ENCODE measurements at regions not wholly inside any gene's neighbourhood (a gene's known extent, or its start where the extent isn't known, plus 50 kb on each side); places are given as distances from the start of the nearest gene placed in this dataset.

DNA sequence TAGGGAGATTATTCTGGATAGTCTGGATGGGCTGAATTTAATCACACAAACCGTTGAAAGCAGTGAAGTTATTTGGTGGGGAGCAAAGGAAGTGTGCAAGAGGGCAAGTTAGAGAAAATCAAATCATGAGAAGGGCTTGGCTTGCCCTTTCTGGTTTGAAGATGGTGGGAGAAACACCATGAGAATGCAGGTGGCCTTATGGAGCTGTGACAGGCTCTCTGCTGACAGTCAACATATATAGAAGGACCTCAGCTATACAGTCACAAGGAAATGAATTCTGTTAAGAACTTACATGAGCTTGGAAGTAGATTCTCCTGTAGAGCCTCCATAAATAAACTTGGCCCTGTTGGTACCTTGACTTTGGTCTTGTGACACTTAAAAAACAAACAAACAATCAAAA is 72.3 kb downstream of the GMNC start:
- DNase-seq = no peak

DNA sequence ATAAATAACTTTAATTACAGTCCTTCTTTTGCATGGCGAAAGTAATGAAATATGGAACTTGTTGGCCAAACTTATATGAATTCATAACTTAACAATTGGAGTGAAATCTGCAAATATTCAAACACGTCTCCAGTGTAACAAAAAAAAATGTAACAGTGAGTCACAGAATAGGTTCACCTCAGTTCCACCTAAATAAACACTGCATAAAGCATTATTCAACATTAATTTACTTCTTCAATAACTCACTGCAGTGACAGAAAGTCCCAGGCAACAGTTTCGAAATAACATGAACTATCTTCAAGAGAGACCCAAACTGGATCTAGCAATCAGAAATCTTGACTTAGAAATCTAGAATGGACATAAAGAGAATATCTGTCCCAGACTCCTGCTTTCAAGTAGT is 75.6 kb downstream of the GMNC start:
- DNase-seq = no peak

DNA sequence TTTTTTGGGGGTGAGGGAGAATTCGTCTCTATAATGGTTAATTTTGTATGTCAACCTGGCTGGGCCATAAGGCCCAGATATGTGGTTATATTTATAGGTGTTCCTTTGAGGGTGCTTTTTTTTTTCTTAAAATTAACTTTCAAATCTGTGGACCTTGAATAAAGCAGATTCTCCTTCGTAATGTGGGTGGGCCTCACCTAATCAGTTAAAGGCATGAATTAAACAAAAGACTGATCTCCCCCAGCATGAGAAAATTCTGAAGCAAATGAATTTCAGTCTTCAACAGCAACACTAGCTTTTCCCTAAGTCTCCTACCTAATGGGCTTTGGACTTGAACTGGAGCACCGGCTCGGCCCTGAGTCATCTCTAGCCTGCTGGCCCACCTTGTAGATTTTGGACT is 77.4 kb downstream of the GMNC start:
- no peak for DNase-seq

GRCh38 chr3:190780524-190780923 is 82.0 kb downstream of the GMNC start:
- DNase-seq = no peak

DNA sequence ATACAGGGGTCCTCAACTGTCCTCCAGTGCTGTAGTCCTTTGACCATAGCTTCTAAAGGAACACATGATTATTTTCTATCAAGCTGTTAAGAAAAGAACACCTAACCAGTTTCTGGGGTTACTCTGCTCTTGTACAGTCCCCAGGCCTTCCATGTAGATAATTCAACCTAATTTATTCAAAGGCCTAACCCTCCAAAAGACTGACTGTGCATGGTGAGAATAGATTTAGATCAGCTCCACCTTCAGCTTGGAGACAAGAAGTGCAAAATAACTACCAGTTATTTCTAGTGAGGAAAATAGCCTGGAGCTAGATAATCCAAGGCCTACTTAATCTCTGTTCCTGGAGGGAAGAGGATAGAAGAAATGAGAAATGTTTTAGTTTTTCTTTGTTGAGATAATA is 87.9 kb downstream of the GMNC start:
- no peak for DNase-seq

DNA sequence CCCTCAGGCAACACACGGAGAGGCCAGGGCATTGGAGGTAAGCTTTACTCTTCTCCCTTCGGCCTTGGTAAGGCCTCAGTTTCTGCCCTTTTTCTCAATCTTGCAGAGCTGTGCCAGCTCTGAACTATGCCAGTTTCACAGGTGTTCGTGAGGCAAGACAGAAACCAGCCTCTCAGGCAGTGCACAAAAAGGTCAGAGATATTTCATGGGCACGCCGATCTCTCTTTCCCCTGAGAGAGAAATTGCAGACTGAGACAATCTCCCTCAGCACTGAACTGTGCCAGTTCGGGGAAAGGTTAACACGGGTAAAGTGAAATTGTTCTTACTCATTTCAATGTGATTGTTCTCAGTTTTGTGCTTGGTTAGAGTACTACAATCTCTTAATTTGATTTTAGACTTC is 88.5 kb downstream of the GMNC start:
- DNase-seq = no peak

- no peak for DNase-seq
These were observed 89.7 kb downstream of the GMNC start for GRCh38 chr3:190772831-190773230.

- DNase-seq = no peak
These were observed 93.6 kb downstream of the GMNC start for GRCh38 chr3:190768891-190769290.

GRCh38 chr3:190767851-190768250 is 94.6 kb downstream of the GMNC start:
- no peak for DNase-seq

- DNase-seq = no peak
These were observed 98.0 kb downstream of the GMNC start for GRCh38 chr3:190764231-190765134.

GRCh38 chr3:190762801-190763200 is 99.7 kb downstream of the GMNC start:
- DNase-seq = no peak

- no peak for DNase-seq
These were observed 114.9 kb downstream of the GMNC start for GRCh38 chr3:190747571-190747970.

DNA sequence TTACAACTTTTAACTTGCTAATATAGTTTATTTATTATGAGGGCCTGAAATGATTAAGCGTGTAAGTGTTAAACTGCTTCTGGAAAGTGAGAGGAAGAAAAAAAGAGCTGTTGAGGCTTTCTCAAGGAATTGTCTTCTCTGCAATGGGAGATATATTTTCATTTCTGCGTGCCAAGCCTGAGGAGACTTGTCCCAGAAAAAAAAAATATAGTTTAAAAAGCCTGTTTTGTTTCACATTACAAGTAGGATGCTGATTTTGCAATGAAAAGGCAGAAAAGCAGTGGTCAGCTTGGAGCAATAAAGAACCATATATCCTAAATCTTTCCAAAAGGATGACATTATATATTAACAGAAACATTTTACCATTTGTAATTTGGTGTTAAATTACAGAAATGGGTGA is 115.5 kb downstream of the GMNC start:
- DNase-seq = no peak

DNA sequence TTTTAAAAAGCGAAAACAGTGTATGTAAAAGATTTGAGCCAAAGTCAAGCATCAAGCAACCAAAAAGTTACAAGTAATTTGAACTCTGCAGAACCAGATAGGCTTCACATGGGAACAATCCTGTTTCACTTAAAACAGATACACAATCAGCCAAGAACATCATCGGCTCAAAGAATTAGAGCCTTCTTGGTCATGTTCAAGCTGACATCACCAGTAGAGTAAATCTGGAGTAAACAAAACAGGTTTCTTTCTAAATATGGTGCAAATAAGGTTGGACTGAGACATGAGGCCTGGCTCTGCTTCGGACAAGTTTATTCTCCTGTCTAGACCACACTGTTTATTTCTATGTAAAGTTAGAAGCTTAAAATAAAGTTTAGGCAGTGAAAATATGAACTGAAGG is 116.0 kb downstream of the GMNC start:
- DNase-seq = no peak

DNA sequence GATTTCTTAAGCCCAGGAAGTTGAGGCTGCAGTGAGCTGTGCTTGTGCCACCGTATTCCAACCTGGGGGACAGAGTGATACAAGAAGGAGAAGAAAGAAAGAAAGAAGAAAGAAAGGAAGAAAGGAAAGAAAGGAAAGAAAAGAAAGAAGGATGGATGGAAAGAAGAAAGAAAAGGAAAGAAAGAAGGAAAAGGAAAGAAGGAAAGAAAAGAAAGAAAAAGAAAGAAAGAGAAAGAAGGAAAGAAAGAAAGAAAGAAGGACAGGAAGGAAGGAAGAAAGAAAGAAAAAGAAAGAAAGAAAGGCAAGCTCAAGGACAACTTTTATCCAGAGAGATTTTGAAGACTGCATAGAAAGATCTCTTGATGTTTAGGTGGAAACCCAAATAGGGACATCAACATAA is 120.7 kb downstream of the GMNC start:
- no peak for DNase-seq

DNA sequence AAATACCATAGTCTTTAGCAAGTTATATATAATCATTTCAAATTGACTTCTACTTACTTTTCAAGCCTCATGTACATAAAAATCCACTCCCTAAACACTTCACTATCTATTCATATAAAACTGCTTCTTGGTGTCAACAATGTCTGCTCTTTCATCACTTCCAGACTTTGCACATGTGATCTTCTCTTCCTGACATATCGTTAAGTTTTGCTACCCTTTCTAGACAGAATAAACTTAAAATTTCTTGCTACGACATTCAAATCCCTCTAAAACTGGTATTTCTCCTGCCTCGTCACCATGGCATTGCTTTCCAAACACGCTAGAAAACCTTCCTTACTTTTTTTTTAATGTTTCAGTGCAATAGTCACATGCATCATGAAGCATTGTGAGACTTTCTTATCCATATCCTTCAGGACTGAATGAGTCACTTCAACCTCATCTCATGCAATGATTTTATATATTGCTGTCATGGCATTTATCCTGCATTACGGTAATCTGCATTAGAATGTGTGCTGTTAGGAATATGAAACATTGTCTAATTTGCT is 122.8 kb downstream of the GMNC start:
- DNase-seq = no peak

DNA sequence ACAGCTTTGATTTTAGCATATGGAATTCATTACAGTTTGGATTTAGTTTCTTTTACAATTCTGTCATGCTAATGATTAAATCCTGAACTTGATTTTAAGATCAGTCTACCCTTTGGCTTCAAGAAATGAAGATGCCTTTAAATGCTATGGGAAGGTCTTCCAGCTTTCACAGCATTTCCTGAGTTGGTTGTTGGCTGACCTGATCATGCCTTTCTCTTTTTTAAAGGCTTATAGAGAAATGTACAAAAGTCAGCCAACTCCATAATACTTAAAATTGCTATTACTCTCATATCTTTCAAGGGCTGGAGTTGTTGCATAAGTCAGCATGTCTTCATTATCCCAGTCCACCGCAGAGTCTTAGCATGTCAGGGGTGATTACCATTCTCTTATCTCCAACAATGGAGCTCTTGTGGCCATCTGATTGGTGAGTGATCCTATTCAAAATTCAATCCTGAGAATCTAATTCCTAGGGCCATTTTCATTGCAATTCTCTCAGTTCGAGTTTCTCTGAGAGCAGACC is 123.8 kb downstream of the GMNC start:
- no peak for DNase-seq

- DNase-seq = no peak
These were observed 125.0 kb downstream of the GMNC start for GRCh38 chr3:190737446-190737845.

DNA sequence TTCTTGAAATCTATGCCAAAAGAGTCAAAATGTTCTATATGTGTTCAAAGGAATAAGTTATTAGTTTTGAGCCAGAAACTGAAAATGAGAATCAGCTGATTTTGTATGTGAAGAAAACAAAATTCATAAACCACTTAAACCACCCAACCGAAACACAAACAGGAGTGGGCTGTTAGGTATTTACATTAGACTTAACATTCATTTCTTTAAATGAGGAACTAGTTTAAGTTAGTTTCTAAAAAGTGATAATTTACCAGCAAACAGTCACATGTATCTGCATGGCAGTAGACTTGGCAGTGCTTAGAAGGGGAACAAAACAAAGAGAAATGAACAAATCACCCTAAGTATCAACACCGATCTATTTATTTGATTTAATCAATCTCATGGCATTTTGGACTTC is 128.0 kb downstream of the GMNC start:
- DNase-seq = no peak

DNA sequence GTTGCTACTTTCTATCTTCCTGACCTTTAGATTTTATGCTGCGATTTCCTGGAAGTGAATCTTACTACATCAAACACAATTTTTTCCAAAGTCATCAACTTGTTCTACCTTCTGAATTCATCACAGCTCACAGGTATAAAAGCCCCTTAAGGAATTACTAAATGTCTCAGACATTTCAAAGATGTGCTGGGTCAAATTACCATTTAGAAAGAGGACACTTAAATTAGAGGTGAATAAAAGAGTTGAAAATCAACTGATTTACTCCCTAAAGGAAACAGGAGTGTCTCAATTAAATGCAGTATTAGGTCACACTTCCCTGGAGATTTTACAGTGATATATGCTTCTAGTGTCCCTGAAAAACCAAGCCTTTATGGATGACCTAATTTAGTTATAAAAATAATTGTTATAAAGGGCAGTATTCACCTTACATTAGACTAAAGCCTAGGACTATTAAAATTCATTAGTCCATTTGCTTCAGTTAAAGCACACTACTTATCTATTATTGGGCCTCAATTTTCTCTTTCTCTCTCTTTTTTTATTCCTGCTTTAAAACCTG is 128.8 kb downstream of the GMNC start:
- no peak for DNase-seq

DNA sequence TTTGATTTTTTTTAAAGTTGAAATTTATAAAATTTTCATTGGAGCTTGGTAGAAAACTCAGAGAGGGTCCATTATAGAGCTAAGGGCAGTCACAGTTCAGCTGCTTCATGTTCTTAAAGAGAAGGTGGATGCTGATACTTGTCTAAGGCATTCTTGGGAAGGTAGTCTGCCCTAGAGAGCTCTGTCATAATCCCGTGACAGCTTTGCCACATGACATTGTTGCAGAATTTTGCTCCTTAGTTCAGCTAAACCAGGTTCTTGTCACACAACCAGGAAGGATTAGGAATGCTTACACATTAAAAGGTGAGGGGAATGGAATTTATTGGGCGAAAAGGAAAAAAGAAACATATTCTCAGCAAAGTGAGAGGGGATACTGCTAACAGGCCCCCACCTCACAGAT is 130.9 kb downstream of the GMNC start:
- DNase-seq = no peak

GRCh38 chr3:190728574-190729246 is 133.8 kb downstream of the GMNC start:
- DNase-seq = no peak

GRCh38 chr3:190722181-190722905 is 140.2 kb downstream of the GMNC start:
- DNase-seq = no peak
